ENCODE measurements at regions not wholly inside any gene's neighbourhood (a gene's known extent, or its start where the extent isn't known, plus 50 kb on each side); places are given as distances from the start of the nearest gene placed in this dataset.

- peak; percentile 89 for DNase-seq (ENCODE audit: low read depth)
Measured at GRCh38 chr17:81345228-81346089, 49.8 kb upstream of the BAHCC1 start.
